ENCODE measurements at regions not wholly inside any gene's neighbourhood (a gene's known extent, or its start where the extent isn't known, plus 50 kb on each side); places are given as distances from the start of the nearest gene placed in this dataset.
A peak's percentile ranks its signal among the peaks of the same experiment; 100 is the strongest.

- Histone ChIP-seq H3K56ac (ENCODE audit: insufficient read length, low read depth, low read length) (no peak overlapping the region), H3K79me2 (ENCODE audit: insufficient read depth, low read length) (no peaks in the 10 kb centered on the region)
- TF ChIP-seq CTCF (conservative IDR thresholded peaks at IDR 0.05) = no peak
Measured at GRCh38 chr11:71304045-71304444, 51.7 kb upstream of the SHANK2 start.

More at GRCh38 chr11:71304045-71304444, 51.7 kb upstream of the SHANK2 start:
- Histone ChIP-seq H4K91ac (ENCODE audit: insufficient read length, low read depth, low read length) (no peak overlapping the region), H2AFZ (ENCODE audit: low read length) (no peak overlapping the region), H3K4ac (ENCODE audit: low read depth, low read length) (no peak overlapping the region), H3K14ac (ENCODE audit: insufficient read depth, low read length) (no peak overlapping the region), H3K4me2 (ENCODE audit: insufficient read depth, insufficient read length, low read length) (no peak overlapping the region), H3T11ph (ENCODE audit: low read length) (no peak overlapping the region), H2BK5ac (ENCODE audit: insufficient read length, low read length) (no peak overlapping the region), H2BK120ac (ENCODE audit: low read depth, low read length, poor library complexity, severe bottlenecking) (no peak overlapping the region), H3K79me1 (ENCODE audit: insufficient read depth, low read depth, low read length, poor library complexity, severe bottlenecking) (no peaks in the 10 kb centered on the region), H3K23me2 (ENCODE audit: insufficient read length, low read depth, low read length, poor library complexity, severe bottlenecking) (no peaks in the 10 kb centered on the region), H3K23ac (ENCODE audit: insufficient read length, low read depth, low read length) (no peak overlapping the region), H2AK5ac (ENCODE audit: insufficient read length, low read length) (no peak overlapping the region), H2BK20ac (ENCODE audit: low read depth, low read length, poor library complexity, severe bottlenecking) (no peak overlapping the region), H4K20me1 (ENCODE audit: control insufficient read depth, insufficient read depth, insufficient read length) (no peaks in the 10 kb centered on the region), H3K9me3 (ENCODE audit: control insufficient read depth, low read depth, low read length) (no peaks in the 10 kb centered on the region), H4K8ac (replicated peaks; ENCODE audit: insufficient read length, low read depth, low read length) (no peak overlapping the region), H2BK12ac (ENCODE audit: insufficient read length, low read depth, low read length) (no peak overlapping the region), H3K27ac (ENCODE audit: insufficient read length, low read depth, low read length) (no peak overlapping the region), H2BK15ac (ENCODE audit: low read depth, low read length) (no peak overlapping the region), H3K18ac (ENCODE audit: insufficient read length, low read depth, low read length) (no peak overlapping the region), H3K9ac (ENCODE audit: extremely low read depth, insufficient read length, low read length) (no peak overlapping the region), H3K4me1 (ENCODE audit: insufficient read depth, low read length) (no peaks in the 10 kb centered on the region), H3K27me3 (ENCODE audit: insufficient read depth, low read length) (no peaks in the 10 kb centered on the region), H4K5ac (ENCODE audit: insufficient read length, low read depth, low read length) (no peak overlapping the region)
- no CpG with 5 or more reads among the region's 1 CpG for WGBS (ENCODE audit: extremely low coverage, insufficient read length, low lambda C conversion rate)
- no peak overlapping the region for H3K27ac Mint-ChIP-seq
- H3K36me3 Mint-ChIP-seq (ENCODE audit: insufficient read depth in 1 of 3, low read depth in 3 of 3) = no peaks in the 10 kb centered on the region; a peak in 1 of 7 replicates
- no peak overlapping the region for H3K4me3 Mint-ChIP-seq
- H3K9me3 Mint-ChIP-seq = peaks cover 0 to 3% of the 10 kb centered on the region in 2 experiments; a peak in 1 of 5 replicates
- peaks cover 11% of the 10 kb centered on the region for H3K27me3 Mint-ChIP-seq (ENCODE audit: low read depth)
- DNase-seq = peak; percentile 5
- no peaks in the 10 kb centered on the region for H3K4me1 Mint-ChIP-seq

Data from H9 (cell line).